GM19193 (cell line): ENCODE measurements at regions not wholly inside any gene's neighbourhood (a gene's known extent, or its start where the extent isn't known, plus 50 kb on each side); places are given as distances from the start of the nearest gene placed in this dataset.

Experiments used
- POLR2A ChIP-seq: IDR thresholded peaks from 4 replicates; pipeline ENCODE4 v1.6.1; 2011; ENCODE audit not compliant: insufficient read depth, insufficient read length; ENCODE audit errors: extremely low read depth

- TF ChIP-seq POLR2A, result no peak
These were observed 132.8 kb downstream of the CCDC34 start for GRCh38 chr11:27230192-27230572.

DNA sequence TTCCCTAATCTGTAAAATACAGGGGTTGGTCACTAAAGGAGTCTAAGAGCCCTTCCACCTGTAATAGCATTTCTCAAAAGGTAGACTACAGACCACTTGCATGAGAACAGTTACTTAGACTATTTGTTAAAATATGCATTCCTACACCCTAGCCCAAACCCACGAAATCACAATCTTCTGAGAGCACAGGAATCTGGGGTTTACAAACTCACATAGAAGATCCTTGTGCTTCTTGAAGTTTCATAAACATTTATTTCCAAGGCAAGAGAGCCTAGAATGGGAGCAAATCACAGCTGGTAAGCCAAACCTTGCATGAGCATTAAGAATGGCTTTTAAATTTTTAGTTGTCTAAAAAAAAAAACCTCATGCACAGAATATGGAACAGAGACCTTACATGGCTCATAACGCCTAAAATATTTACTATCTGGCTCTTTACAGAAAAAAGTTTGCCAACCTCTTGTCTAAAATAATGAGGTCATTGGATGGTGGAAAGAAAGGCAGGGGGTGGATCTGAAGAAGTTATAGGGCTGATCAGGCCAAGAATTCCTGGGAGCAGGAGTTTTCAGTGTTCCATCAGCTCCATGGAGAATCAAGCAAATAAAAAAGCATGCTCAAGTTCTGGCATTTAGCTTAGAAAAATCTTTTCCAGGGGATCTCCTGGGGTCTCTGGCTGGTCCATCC lies 133.4 kb downstream of the CCDC34 start:
- TF ChIP-seq POLR2A, result no peak

DNA sequence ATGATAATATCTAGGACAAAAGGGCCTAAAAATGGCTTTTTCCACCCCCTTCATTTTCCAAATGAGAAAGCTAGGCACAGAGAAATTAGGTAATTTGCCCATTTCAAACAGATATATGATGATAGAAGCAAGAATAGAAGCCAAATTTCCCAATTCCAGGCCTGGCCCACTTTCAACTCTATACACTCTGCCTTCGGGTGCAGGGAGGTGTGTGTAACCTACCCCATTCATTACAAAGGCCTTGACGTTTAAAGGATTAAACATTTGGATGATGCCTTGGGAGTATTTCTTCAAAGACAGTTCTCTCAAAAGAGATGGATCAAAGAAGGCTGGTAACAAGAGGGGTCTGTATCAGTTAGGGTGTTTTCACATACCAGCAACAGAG lies 134.1 kb downstream of the CCDC34 start:
- no peak for TF ChIP-seq POLR2A

GRCh38 chr11:27228232-27228905 lies 134.6 kb downstream of the CCDC34 start:
- TF ChIP-seq POLR2A, result no peak

GRCh38 chr11:27227736-27228135 lies 135.3 kb downstream of the CCDC34 start:
- TF ChIP-seq POLR2A, result no peak

GRCh38 chr11:27218421-27219038 lies 144.5 kb downstream of the CCDC34 start:
- no peak for TF ChIP-seq POLR2A

DNA sequence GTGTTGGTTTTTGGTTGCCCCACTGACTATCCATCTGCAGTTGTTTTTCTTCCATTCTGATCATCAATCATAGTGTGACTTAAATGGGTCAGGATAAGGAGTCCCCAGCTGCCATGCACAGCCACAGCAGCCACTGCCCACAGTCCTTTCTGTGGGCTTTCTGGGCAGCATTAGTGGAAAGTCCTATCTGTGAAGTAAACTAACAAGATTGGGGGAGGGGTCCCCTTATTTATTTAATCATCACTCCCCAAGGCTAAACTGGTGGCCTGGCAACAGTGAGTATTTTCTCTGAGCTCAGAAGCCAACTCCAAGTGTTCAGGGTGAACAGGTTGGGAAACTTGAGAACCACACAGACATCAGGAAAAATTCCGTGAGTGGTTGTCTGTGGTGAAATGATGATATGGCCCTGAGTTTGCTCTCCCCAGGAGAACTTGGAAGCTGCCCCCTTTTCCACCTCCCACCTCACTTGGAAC lies 145.0 kb downstream of the CCDC34 start:
- no peak for TF ChIP-seq POLR2A

DNA sequence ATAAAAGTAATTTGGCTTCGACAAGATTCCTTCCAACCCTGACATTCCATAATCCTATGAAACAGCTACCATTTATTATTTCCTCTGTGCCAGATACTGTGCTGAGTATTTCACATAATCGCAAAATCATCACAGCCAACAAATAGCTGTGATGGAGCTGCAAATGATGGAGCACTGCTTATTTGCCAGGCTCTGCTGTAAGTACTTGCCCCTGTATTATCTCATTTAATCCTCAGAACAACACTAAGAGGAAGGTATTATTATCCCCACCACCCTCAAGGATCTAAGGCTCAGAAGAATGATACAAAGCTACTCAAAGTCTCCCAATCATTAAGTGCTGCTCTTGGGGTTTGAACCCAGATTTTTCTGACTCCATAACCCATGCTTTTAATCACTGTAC lies 145.5 kb downstream of the CCDC34 start:
- no peak for TF ChIP-seq POLR2A

DNA sequence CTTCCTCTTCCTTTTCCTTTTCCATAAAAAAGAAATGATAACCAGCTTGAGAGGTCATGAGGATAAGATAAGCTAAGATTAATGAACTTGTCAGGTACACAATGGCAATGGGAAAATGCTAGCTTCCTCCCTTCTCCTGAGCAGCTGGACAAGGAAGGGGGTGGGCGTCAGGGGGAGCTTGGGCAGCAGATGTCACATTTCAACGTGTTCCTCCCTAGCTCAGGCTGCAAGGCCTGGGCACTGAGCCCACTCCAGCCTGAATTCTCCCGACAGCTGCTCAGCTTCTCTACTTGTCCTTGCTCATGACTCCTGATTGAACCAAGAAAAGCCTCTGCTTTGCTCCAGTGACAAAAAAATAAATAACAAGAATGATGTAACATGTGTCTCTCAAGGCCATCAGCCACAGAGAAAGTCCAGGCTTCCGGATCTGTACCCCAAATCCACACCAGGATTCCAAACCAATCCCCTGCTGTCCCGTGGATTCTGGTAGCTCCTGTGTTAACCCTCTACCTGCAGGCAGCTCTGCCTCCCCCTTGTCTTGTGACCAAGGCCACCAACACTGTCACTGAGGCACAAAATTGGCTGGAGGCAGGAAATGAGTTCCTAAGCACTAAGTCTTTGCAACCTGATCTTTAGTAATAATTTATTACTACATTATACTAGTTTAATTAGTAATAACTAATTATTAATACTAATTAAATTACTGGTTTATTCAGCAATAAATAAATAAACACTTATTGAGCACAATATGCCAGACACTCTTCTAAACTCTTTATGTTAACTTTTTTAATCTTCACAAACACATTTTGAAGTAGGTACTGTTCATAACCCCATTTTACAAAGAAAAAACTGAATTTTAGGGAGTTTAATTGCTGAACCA lies 146.5 kb downstream of the CCDC34 start:
- TF ChIP-seq POLR2A, result no peak

DNA sequence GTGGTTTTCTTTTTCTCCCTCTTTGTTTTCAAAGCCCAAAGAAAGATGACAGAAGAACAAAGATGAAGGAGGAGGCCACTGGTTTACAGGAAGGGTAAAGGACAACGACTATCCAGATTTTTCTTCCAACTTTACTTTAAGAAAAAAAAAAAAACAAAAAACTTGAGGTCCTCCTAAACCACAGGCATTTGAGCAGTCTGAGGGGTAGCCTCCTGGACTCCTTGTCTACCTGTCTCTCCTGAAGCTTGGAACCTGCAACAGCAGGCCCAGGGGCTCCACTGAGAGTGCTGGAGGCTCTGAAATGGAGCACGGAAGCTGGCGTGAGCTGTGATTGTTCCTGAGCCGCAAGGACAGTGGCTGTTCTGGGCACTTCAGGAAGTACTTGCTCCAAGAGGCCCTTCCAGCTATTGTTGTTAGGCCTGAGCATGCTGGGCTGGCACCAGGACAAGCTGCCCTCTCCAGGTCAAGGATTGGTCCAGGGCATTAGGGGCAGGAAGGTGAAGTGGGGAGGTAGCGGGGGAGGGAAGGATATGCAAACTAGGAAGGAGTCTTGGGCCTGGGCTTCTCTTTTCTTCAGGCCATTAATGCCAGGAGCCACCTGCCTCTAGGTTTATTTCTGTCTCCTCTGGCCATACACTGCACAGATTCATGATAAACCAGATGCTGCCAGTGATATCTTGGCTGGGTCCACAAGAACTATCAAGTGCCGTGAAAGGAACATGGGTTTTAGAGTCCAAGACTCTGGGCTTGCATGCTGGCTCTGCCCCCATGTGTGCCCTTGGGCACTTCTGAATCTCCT lies 147.3 kb downstream of the CCDC34 start:
- TF ChIP-seq POLR2A, result no peak

GRCh38 chr11:27214713-27215112 lies 148.3 kb downstream of the CCDC34 start:
- TF ChIP-seq POLR2A, result no peak

- TF ChIP-seq POLR2A, result no peak
These were observed 149.8 kb downstream of the CCDC34 start for GRCh38 chr11:27213232-27213660.

- TF ChIP-seq POLR2A, result no peak
These were observed 150.7 kb downstream of the CCDC34 start for GRCh38 chr11:27212248-27212780.
